H9 (cell line): ENCODE measurements at regions not wholly inside any gene's neighbourhood (a gene's known extent, or its start where the extent isn't known, plus 50 kb on each side); places are given as distances from the start of the nearest gene placed in this dataset.

ENCODE experiments used
- DNase-seq: peaks from one replicate; pipeline ENCODE4 v3.0.0-alpha.2; 2017
- H2AFZ ChIP-seq: one replicate; pipeline ENCODE4 v1.6.1; 2013; ENCODE audit warnings: mild to moderate bottlenecking, low read length, control low read depth, moderate library complexity
- H2AK5ac ChIP-seq: 2 replicates; pipeline ENCODE4 v1.6.1; 2013; ENCODE audit warnings: low read length, control low read depth, mixed read lengths; ENCODE audit not compliant: insufficient read length
- H2BK120ac ChIP-seq: one replicate; pipeline ENCODE4 v1.6.1; 2013; ENCODE audit warnings: low read depth, mild to moderate bottlenecking, low read length, control low read depth, inconsistent platforms; ENCODE audit not compliant: poor library complexity, severe bottlenecking
- H2BK12ac ChIP-seq: 2 replicates; pipeline ENCODE4 v1.6.1; 2013; ENCODE audit warnings: low read length, control low read depth, mixed read lengths, low read depth; ENCODE audit not compliant: insufficient read length
- H2BK15ac ChIP-seq: 2 replicates; pipeline ENCODE4 v1.6.1; 2013; ENCODE audit warnings: low read depth, low read length, control low read depth
- H2BK20ac ChIP-seq: one replicate; pipeline ENCODE4 v1.6.1; 2013; ENCODE audit warnings: low read depth, mild to moderate bottlenecking, low read length, control low read depth, inconsistent platforms; ENCODE audit not compliant: poor library complexity, severe bottlenecking
- H2BK5ac ChIP-seq: 2 replicates; pipeline ENCODE4 v1.6.1; 2013; ENCODE audit warnings: low read length, control low read depth, mixed read lengths; ENCODE audit not compliant: insufficient read length
- H3K14ac ChIP-seq: 2 replicates; pipeline ENCODE4 v1.6.1; 2013; ENCODE audit warnings: low read length, control low read depth; ENCODE audit not compliant: insufficient read depth
- H3K18ac ChIP-seq: 2 replicates; pipeline ENCODE4 v1.6.1; 2013; ENCODE audit warnings: low read depth, mild to moderate bottlenecking, mixed read lengths, low read length, control low read depth; ENCODE audit not compliant: insufficient read length
- H3K23ac ChIP-seq: 2 replicates; pipeline ENCODE4 v1.6.1; 2013; ENCODE audit warnings: low read length, control low read depth, mixed read lengths, low read depth; ENCODE audit not compliant: insufficient read length
- H3K23me2 ChIP-seq: 2 replicates; pipeline ENCODE4 v1.6.1; 2013; ENCODE audit warnings: low read depth, mild to moderate bottlenecking, mixed read lengths, low read length, control low read depth; ENCODE audit not compliant: insufficient read length, poor library complexity, severe bottlenecking
- H3K27ac ChIP-seq: 2 replicates; pipeline ENCODE4 v1.5.1; 2013; ENCODE audit warnings: low read length, control low read depth, mixed read lengths, low read depth; ENCODE audit not compliant: insufficient read length
- H3K27me3 ChIP-seq: 2 replicates; pipeline ENCODE4 v1.6.1; 2013; ENCODE audit warnings: low read length, control low read depth, inconsistent platforms; ENCODE audit not compliant: insufficient read depth
- H3K4ac ChIP-seq: 2 replicates; pipeline ENCODE4 v1.6.1; 2013; ENCODE audit warnings: low read depth, mild to moderate bottlenecking, control low read depth, inconsistent platforms, low read length, moderate library complexity
- H3K4me1 ChIP-seq: 2 replicates; pipeline ENCODE4 v1.6.1; 2013; ENCODE audit warnings: low read length, control low read depth, inconsistent platforms; ENCODE audit not compliant: insufficient read depth
- H3K4me2 ChIP-seq: 2 replicates; pipeline ENCODE4 v1.6.1; 2013; ENCODE audit warnings: low read length, control low read depth, mixed read lengths; ENCODE audit not compliant: insufficient read length, insufficient read depth
- H3K56ac ChIP-seq: 2 replicates; pipeline ENCODE4 v1.6.1; 2013; ENCODE audit warnings: low read depth, mild to moderate bottlenecking, mixed read lengths, low read length, control low read depth; ENCODE audit not compliant: insufficient read length
- H3K79me1 ChIP-seq: 2 replicates; pipeline ENCODE4 v1.6.1; 2013; ENCODE audit warnings: low read depth, mild to moderate bottlenecking, moderate library complexity, low read length, control low read depth, inconsistent platforms; ENCODE audit not compliant: insufficient read depth, poor library complexity, severe bottlenecking
- H3K79me2 ChIP-seq: 2 replicates; pipeline ENCODE4 v1.6.1; 2013; ENCODE audit warnings: low read length, control low read depth, inconsistent platforms; ENCODE audit not compliant: insufficient read depth
- H3K9ac ChIP-seq: 2 replicates; pipeline ENCODE4 v1.6.1; 2013; ENCODE audit warnings: low read length, control low read depth, mixed read lengths; ENCODE audit not compliant: insufficient read length; ENCODE audit errors: extremely low read depth
- H3K9me3 ChIP-seq: one replicate; pipeline ENCODE4 v1.6.1; 2013; ENCODE audit warnings: low read depth, low read length, inconsistent platforms; ENCODE audit not compliant: control insufficient read depth
- H3T11ph ChIP-seq: one replicate; pipeline ENCODE4 v1.6.1; 2013; ENCODE audit warnings: mild to moderate bottlenecking, low read length, control low read depth, inconsistent platforms
- H4K20me1 ChIP-seq: one replicate; pipeline ENCODE4 v1.6.1; 2013; ENCODE audit not compliant: control insufficient read depth, insufficient read length, insufficient read depth
- H4K5ac ChIP-seq: 2 replicates; pipeline ENCODE4 v1.6.1; 2013; ENCODE audit warnings: low read depth, mild to moderate bottlenecking, mixed read lengths, low read length, control low read depth; ENCODE audit not compliant: insufficient read length
- H4K8ac ChIP-seq: replicated peaks from 2 replicates; pipeline ENCODE4 v1.6.1; 2013; ENCODE audit warnings: low read length, control low read depth, mixed read lengths, low read depth; ENCODE audit not compliant: insufficient read length
- H4K91ac ChIP-seq: 2 replicates; pipeline ENCODE4 v1.6.1; 2013; ENCODE audit warnings: low read depth, mild to moderate bottlenecking, moderate library complexity, mixed read lengths, low read length, control low read depth; ENCODE audit not compliant: insufficient read length
- H3K27ac Mint-ChIP-seq, 3 experiments: 2 replicates in 2 of 3; 3 replicates in 1 of 3; pipeline ENCODE4 v1.8.0; 2020 to 2021; ENCODE audit warnings: mixed read lengths in 3 of 3, mild to moderate bottlenecking in 1 of 3, moderate library complexity in 1 of 3
- H3K27me3 Mint-ChIP-seq: 2 replicates; pipeline ENCODE4 v1.8.0; 2021; ENCODE audit warnings: low read depth, mild to moderate bottlenecking, moderate library complexity, mixed read lengths
- H3K36me3 Mint-ChIP-seq, 3 experiments: 2 replicates in 2 of 3; 3 replicates in 1 of 3; pipeline ENCODE4 v1.8.0; 2020 to 2021; ENCODE audit warnings: low read depth in 3 of 3, mixed read lengths in 3 of 3; ENCODE audit not compliant: insufficient read depth in 1 of 3
- H3K4me1 Mint-ChIP-seq, 2 experiments: 2 replicates each; pipeline ENCODE4 v1.8.0; 2020; ENCODE audit warnings: mixed read lengths in 2 of 2
- H3K4me3 Mint-ChIP-seq, 2 experiments: 2 replicates in 1 of 2; 3 replicates in 1 of 2; pipeline ENCODE4 v1.8.0; 2020 to 2021; ENCODE audit warnings: mild to moderate bottlenecking in 2 of 2, mixed read lengths in 2 of 2, moderate library complexity in 1 of 2
- H3K9me3 Mint-ChIP-seq, 2 experiments: 2 replicates in 1 of 2; 3 replicates in 1 of 2; pipeline ENCODE4 v1.8.0; 2020; ENCODE audit warnings: mild to moderate bottlenecking in 2 of 2, mixed read lengths in 2 of 2, moderate library complexity in 1 of 2
- WGBS: extraction: QIAGEN DNeasy Blood & Tissue Kit; methylation state at CpG from one replicate; pipeline ENCODE4 v1.1.7; 2013; ENCODE audit warnings: missing lambda C conversion rate, low lambda C conversion rate, mixed read lengths; ENCODE audit not compliant: insufficient read length; ENCODE audit errors: extremely low coverage; 5-methylcytosine and 5-hydroxymethylcytosine counted together
- TF ChIP-seq, protein P1 (sequence below): fragments of 200-600 bp; sonication (generic); conservative IDR thresholded peaks from 3 replicates; pipeline ENCODE4 v1.8.0; 2021; ENCODE audit warnings: antibody characterized with exemption, mild to moderate bottlenecking

DNA sequence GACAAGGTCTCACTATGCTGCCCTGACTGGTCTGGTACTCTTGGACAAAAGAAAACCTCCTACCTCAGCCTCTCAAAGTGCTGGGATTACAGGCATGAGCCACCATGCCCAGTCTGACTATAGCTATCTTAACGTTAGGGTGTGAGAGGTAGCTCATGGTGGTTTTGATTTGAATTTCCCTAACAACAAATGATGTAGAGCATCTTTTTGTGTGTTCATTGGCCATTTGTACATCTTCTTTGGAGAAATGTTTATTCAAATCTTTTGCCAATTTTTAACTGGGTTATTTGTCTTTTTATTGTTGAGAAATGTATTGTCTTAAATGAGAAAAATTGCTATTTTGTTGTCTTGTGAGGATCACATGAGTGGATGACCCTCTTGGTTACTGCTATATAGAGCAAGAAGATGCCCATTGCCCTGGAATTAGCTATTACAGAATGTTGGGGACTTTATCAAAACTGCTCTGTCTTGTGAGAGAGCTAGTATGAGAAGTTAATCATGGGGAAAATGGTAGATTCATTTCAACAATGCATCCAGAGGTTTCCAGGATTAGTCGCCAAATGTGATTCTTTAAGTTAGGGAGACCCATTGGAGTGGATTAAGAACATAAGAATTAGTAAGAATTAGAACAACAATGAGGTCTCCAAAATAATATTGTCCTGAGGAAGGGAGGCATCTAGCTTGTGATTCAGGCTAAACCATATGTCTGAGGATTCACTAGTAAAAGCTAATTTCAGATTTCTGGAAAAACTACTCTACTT, 124.3 kb upstream of the MOCS2 start:
- no peak overlapping the region for H3K4me2 ChIP-seq
- H2AK5ac ChIP-seq, result no peak overlapping the region
- H3K79me2 ChIP-seq, result no peaks in the 10 kb centered on the region
- no peak overlapping the region for H3K56ac ChIP-seq
- H2AFZ ChIP-seq, result no peak overlapping the region
- H3K4me1 ChIP-seq, result no peaks in the 10 kb centered on the region
- Mint-ChIP-seq H3K4me3 (no peak overlapping the region), H3K4me1 (no peaks in the 10 kb centered on the region), H3K9me3 (peaks cover 16 to 19% of the 10 kb centered on the region in 2 experiments), H3K27ac (no peak overlapping the region), H3K27me3 (no peaks in the 10 kb centered on the region), H3K36me3 (peaks cover 8 to 11% (median 10%) of the 10 kb centered on the region in 3 experiments; a peak in 6 of 7 replicates)
- TF ChIP-seq, protein P1, sequence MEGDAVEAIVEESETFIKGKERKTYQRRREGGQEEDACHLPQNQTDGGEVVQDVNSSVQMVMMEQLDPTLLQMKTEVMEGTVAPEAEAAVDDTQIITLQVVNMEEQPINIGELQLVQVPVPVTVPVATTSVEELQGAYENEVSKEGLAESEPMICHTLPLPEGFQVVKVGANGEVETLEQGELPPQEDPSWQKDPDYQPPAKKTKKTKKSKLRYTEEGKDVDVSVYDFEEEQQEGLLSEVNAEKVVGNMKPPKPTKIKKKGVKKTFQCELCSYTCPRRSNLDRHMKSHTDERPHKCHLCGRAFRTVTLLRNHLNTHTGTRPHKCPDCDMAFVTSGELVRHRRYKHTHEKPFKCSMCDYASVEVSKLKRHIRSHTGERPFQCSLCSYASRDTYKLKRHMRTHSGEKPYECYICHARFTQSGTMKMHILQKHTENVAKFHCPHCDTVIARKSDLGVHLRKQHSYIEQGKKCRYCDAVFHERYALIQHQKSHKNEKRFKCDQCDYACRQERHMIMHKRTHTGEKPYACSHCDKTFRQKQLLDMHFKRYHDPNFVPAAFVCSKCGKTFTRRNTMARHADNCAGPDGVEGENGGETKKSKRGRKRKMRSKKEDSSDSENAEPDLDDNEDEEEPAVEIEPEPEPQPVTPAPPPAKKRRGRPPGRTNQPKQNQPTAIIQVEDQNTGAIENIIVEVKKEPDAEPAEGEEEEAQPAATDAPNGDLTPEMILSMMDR, result no peak
- no peak overlapping the region for H3K9ac ChIP-seq
- H3K14ac ChIP-seq, result no peak overlapping the region
- no peak overlapping the region for H4K5ac ChIP-seq
- H2BK20ac ChIP-seq, result no peak overlapping the region
- H3K4ac ChIP-seq, result no peak overlapping the region
- no peak overlapping the region for H2BK15ac ChIP-seq
- no peak overlapping the region for H3K18ac ChIP-seq
- WGBS, result no CpG with 5 or more reads among the region's 2 CpGs
- no peak overlapping the region for H3K23ac ChIP-seq
- no peak overlapping the region for H2BK120ac ChIP-seq
- DNase-seq, result no peak
- H2BK5ac ChIP-seq, result no peak overlapping the region
- no peaks in the 10 kb centered on the region for H3K23me2 ChIP-seq
- H2BK12ac ChIP-seq, result no peak overlapping the region
- no peak overlapping the region for H3T11ph ChIP-seq
- H3K79me1 ChIP-seq, result no peaks in the 10 kb centered on the region
- H4K20me1 ChIP-seq, result no peaks in the 10 kb centered on the region
- H3K9me3 ChIP-seq, result peaks cover 13% of the 10 kb centered on the region
- no peak overlapping the region for H4K8ac ChIP-seq
- H3K27me3 ChIP-seq, result no peaks in the 10 kb centered on the region
- no peak overlapping the region for H3K27ac ChIP-seq
- H4K91ac ChIP-seq, result no peak overlapping the region
